D721Med (cell line): ENCODE measurements at regions not wholly inside any gene's neighbourhood (a gene's known extent, or its start where the extent isn't known, plus 50 kb on each side); places are given as distances from the start of the nearest gene placed in this dataset.
"Not testable (repeated sequence)": the region's sequence is repeated elsewhere in the genome, so short reads cannot be mapped to it uniquely, and the experiment has no call there.

ENCODE experiments used
- DNase-seq: peaks from one replicate; pipeline ENCODE4 v3.0.0; 2011; ENCODE audit warnings: low spot score; ENCODE audit not compliant: insufficient read length
- FAIRE-seq: peaks from 2 replicates; lab custom pipeline; 2011; peaks lifted over from hg19 to GRCh38; lab: Jason Lieb, UNC
- TF ChIP-seq, protein P1 (sequence below): IDR thresholded peaks from 2 replicates; pipeline ENCODE4 v1.5.1; 2012; ENCODE audit warnings: mild to moderate bottlenecking, control low read depth; ENCODE audit not compliant: insufficient read depth; ENCODE audit errors: missing control alignments

DNA sequence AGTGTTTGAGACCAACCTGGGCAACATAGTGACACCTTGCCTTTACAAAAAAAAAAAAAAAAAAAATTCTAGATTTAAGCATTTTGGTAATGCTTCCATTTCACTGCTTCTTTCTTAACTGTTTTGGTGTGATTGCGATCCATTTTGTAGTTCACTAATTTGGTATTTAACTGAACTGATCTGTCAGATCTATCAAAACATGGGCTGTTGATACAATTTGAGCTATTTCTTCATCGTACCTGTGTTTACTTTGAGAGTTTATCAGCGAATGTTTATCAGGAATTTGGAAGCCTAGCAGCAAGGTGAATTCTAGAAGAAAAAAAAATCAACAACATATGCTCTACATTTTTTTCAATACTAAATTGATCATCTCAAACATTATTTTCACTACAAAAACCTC lies 864.9 kb upstream of the WWC1 start:
- FAIRE-seq (no peak), DNase-seq (no peak)
- TF ChIP-seq, protein P1, sequence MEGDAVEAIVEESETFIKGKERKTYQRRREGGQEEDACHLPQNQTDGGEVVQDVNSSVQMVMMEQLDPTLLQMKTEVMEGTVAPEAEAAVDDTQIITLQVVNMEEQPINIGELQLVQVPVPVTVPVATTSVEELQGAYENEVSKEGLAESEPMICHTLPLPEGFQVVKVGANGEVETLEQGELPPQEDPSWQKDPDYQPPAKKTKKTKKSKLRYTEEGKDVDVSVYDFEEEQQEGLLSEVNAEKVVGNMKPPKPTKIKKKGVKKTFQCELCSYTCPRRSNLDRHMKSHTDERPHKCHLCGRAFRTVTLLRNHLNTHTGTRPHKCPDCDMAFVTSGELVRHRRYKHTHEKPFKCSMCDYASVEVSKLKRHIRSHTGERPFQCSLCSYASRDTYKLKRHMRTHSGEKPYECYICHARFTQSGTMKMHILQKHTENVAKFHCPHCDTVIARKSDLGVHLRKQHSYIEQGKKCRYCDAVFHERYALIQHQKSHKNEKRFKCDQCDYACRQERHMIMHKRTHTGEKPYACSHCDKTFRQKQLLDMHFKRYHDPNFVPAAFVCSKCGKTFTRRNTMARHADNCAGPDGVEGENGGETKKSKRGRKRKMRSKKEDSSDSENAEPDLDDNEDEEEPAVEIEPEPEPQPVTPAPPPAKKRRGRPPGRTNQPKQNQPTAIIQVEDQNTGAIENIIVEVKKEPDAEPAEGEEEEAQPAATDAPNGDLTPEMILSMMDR: no peak

GRCh38 chr5:167427641-167428040 lies 863.8 kb upstream of the WWC1 start:
- not testable (repeated sequence) for FAIRE-seq, DNase-seq

DNA sequence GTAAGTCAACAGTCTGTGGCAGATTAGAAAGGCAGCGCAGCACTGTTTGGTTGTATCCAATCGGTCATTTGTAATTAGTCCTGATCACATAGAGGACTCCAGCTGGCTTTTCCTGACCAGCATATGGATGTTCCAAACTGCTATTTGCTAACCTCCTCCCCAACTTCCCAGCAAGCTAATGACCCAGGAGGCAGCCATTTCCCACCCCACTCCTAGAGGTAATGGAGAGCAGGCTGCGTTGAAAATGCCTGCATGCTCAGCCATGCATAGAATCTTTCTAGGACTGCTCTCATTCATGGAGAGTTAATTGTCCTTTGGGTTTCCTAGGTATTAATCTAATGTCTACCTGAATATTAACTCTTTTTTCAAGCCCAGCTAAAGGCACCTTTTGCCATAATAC lies 850.6 kb upstream of the WWC1 start:
- FAIRE-seq: no peak
- DNase-seq: no peak
- TF ChIP-seq, protein P1: no peak

DNA sequence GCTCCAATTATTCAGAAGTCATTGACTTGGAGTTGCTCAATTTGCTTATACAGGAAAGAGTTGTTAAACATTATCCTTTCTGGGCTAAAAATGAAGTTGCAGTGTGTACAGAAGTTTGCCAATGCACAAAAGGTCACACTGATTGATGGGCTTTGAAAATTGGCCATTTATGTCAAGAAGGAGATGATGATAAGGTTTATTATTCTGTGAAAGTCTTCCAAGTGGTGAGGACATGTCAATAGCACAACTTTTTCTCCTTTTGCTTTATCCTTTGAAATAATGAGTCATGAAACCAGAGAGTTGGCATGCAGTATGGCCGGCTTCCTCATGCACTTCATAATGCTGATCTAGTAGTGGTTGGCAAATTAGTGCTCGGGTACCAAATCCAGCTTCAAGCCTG lies 848.5 kb upstream of the WWC1 start:
- DNase-seq (no peak), FAIRE-seq (no peak)
- TF ChIP-seq, protein P1: no peak

DNA sequence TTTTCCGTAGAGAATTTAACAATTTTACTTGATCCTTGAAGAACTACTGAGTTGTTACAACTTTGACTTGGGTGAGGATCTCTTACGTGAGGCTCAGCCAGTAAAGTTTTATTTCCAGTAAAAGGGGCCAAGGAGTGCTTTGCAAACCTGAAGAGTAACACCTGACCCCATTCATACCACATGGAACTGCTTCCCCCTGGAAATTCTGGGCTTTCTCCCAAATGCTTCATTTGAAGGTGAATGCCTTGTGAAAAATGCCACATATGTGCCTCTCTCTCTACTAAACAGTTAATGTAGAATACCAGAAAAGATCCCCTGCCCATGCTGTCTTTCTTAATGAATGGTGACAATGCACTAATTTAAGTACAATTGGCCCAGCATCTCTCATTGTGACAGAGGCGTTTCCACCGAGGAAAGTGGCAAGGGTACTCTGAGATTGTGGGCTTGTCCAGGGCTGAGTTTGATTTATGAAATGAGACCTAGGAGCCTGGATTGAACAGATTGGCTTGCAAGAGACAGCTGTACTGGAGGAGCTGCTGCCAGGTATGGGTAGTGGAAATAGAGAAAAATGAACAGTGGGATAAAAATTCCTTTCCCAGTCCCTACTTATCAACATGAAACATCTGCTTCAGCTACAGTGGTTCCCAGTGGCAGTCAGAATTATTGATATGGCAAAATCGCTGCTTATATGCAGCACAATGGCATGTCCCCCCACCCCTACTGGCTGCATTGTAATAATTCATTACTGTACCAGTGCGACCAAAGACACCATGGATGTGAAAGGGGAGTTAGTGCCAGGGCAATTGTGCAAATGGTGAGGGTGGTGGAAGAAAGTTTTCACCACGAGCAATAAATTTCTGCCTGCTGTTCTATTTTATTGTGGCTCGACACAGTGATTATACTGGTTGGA lies 843.7 kb upstream of the WWC1 start:
- FAIRE-seq (no peak), DNase-seq (no peak)
- TF ChIP-seq, protein P1: no peak

DNA sequence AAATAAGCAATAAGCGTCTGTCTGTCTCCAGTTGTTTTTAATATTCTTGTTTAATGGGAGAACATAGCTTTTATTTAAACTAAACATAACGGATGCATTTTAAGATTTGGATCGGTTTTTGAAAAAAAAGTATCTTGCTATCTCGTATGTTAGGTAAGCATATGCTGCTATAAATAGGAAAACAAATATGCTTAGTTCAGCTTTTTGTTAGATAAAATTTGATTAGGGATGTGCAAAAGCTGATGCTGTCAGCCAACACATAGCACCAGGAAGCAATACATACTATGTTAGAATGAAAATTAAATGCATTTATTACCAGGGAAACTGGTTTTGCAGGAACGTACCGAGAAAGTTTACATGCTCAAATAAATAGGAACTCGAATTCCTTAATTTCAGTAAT lies 843.1 kb upstream of the WWC1 start:
- TF ChIP-seq, protein P1: no peak
- FAIRE-seq (no peak), DNase-seq (no peak)

- TF ChIP-seq, protein P1: no peak
- DNase-seq (no peak), FAIRE-seq (no peak)
Observed at GRCh38 chr5:167451076-167451475, 840.4 kb upstream of the WWC1 start.
